Neuronal stem cell (in vitro differentiated cells): ENCODE measurements at regions not wholly inside any gene's neighbourhood (a gene's known extent, or its start where the extent isn't known, plus 50 kb on each side); places are given as distances from the start of the nearest gene placed in this dataset.
"Not testable (repeated sequence)": the region's sequence is repeated elsewhere in the genome, so short reads cannot be mapped to it uniquely, and the experiment has no call there.

Experiments used
- DNase-seq: peaks from one replicate; pipeline ENCODE4 v3.0.0-alpha.2; 2013; ENCODE audit warnings: low spot score
- H2AFZ ChIP-seq: one replicate; pipeline ENCODE4 v1.6.1; 2013; ENCODE audit warnings: mild to moderate bottlenecking, low read length, inconsistent platforms
- H2AK5ac ChIP-seq: 2 replicates; pipeline ENCODE4 v1.6.1; 2013; ENCODE audit warnings: low read depth, mild to moderate bottlenecking, inconsistent platforms, low read length, moderate library complexity, mixed read lengths
- H2BK120ac ChIP-seq: 2 replicates; pipeline ENCODE4 v1.6.1; 2013; ENCODE audit warnings: low read depth, mild to moderate bottlenecking, inconsistent platforms, low read length, moderate library complexity, mixed read lengths
- H2BK12ac ChIP-seq: one replicate; pipeline ENCODE4 v1.6.1; 2013; ENCODE audit warnings: low read length, inconsistent platforms
- H2BK15ac ChIP-seq: 2 replicates; pipeline ENCODE4 v1.6.1; 2013; ENCODE audit warnings: mild to moderate bottlenecking, low read length, inconsistent platforms, mixed read lengths
- H2BK5ac ChIP-seq: one replicate; pipeline ENCODE4 v1.6.1; 2013; ENCODE audit warnings: inconsistent platforms, mild to moderate bottlenecking, low read length, moderate library complexity
- H3K14ac ChIP-seq: one replicate; pipeline ENCODE4 v1.6.1; 2013; ENCODE audit warnings: low read length, inconsistent platforms
- H3K18ac ChIP-seq: 2 replicates; pipeline ENCODE4 v1.6.1; 2013; ENCODE audit warnings: low read length, inconsistent platforms
- H3K23ac ChIP-seq: 2 replicates; pipeline ENCODE4 v1.6.1; 2013; ENCODE audit warnings: low read depth, mild to moderate bottlenecking, mixed read lengths, low read length, inconsistent platforms; ENCODE audit not compliant: poor library complexity
- H3K27ac ChIP-seq: replicated peaks from 3 replicates; pipeline ENCODE4 v1.5.1; 2013; ENCODE audit warnings: low read length, inconsistent platforms
- H3K27me3 ChIP-seq, 3 experiments: 2 replicates each; pipeline ENCODE4 v1.6.1; 2013; ENCODE audit warnings: low read length in 3 of 3, mild to moderate bottlenecking in 2 of 3, inconsistent platforms in 1 of 3, low read depth in 1 of 3, mixed read lengths in 1 of 3, moderate library complexity in 1 of 3; ENCODE audit not compliant: control insufficient read depth in 3 of 3, insufficient read depth in 3 of 3
- H3K36me3 ChIP-seq, 2 donors: replicated peaks in 1 of 2; 2 replicates each; pipeline ENCODE4 v1.6.1; 2013; ENCODE audit warnings: low read length in 2 of 2; ENCODE audit not compliant: control insufficient read depth in 2 of 2, insufficient read depth in 2 of 2
- H3K4ac ChIP-seq: 2 replicates; pipeline ENCODE4 v1.6.1; 2013; ENCODE audit warnings: inconsistent platforms, mild to moderate bottlenecking, low read length, moderate library complexity
- H3K4me1 ChIP-seq, 2 donors: 1 replicate in 1 of 2; 2 replicates in 1 of 2; pipeline ENCODE4 v1.6.1; 2013; ENCODE audit warnings: low read length in 2 of 2, low read depth in 1 of 2; ENCODE audit not compliant: control insufficient read depth in 2 of 2, insufficient read depth in 1 of 2
- H3K4me2 ChIP-seq: one replicate; pipeline ENCODE4 v1.6.1; 2013; ENCODE audit warnings: mild to moderate bottlenecking, low read length, inconsistent platforms; ENCODE audit not compliant: insufficient read depth, poor library complexity, severe bottlenecking
- H3K4me3 ChIP-seq, 2 donors: 2 replicates each; pipeline ENCODE4 v1.5.1; 2013; ENCODE audit warnings: low read length in 2 of 2, mild to moderate bottlenecking in 2 of 2, inconsistent platforms in 1 of 2, moderate library complexity in 1 of 2
- H3K79me1 ChIP-seq: one replicate; pipeline ENCODE4 v1.6.1; 2013; ENCODE audit warnings: low read depth, mild to moderate bottlenecking, inconsistent platforms, low read length, moderate library complexity
- H3K9ac ChIP-seq: one replicate; pipeline ENCODE4 v1.6.1; 2013; ENCODE audit warnings: mild to moderate bottlenecking, low read depth, low read length, inconsistent platforms; ENCODE audit not compliant: poor library complexity
- H3K9me3 ChIP-seq, 2 donors: replicated peaks in 1 of 2; 2 replicates each; pipeline versions ENCODE3 to v1.6.1; 2013; ENCODE audit warnings: low read length in 2 of 2, mild to moderate bottlenecking in 2 of 2, inconsistent platforms in 1 of 2, low read depth in 1 of 2, mixed read lengths in 1 of 2, moderate library complexity in 1 of 2; ENCODE audit not compliant: control insufficient read depth in 2 of 2, insufficient read depth in 1 of 2
- H4K8ac ChIP-seq: one replicate; pipeline ENCODE4 v1.6.1; 2013; ENCODE audit warnings: low read depth, mild to moderate bottlenecking, inconsistent platforms, low read length, moderate library complexity
- H4K91ac ChIP-seq: one replicate; pipeline ENCODE4 v1.6.1; 2013; ENCODE audit warnings: low read length, low read depth, mild to moderate bottlenecking, inconsistent platforms; ENCODE audit not compliant: poor library complexity
- WGBS, 2 donors: extraction: QIAGEN DNeasy Blood & Tissue Kit; methylation state at CpG; one replicate each; pipeline ENCODE4 v1.1.7; 2013; ENCODE audit warnings: missing lambda C conversion rate in 2 of 2, mixed read lengths in 1 of 2; ENCODE audit not compliant: insufficient read length in 2 of 2, insufficient replicate concordance in 1 of 2; ENCODE audit errors: extremely low coverage in 2 of 2; 5-methylcytosine and 5-hydroxymethylcytosine counted together

- H2BK12ac ChIP-seq, H3K27me3 ChIP-seq, H3K18ac ChIP-seq, H3K4me1 ChIP-seq, H3K27ac ChIP-seq, H3K14ac ChIP-seq, H4K8ac ChIP-seq, H3K36me3 ChIP-seq, H3K4me3 ChIP-seq, H3K23ac ChIP-seq, H3K4ac ChIP-seq, H3K79me1 ChIP-seq, DNase-seq, H4K91ac ChIP-seq, H2BK15ac ChIP-seq, H2BK120ac ChIP-seq, H2AK5ac ChIP-seq, H2AFZ ChIP-seq, H3K4me2 ChIP-seq, H3K9ac ChIP-seq, H3K9me3 ChIP-seq, H2BK5ac ChIP-seq: not testable (repeated sequence)
- WGBS, 2 donors: no CpG with 5 or more reads among the region's 5 CpGs
Observed at GRCh38 chr7:6989968-6990367, 163.9 kb upstream of the CCZ1B start.

- H3K27ac ChIP-seq, H4K8ac ChIP-seq, H2AK5ac ChIP-seq, H3K36me3 ChIP-seq, H3K27me3 ChIP-seq, H2BK12ac ChIP-seq, DNase-seq, H3K4me3 ChIP-seq, H4K91ac ChIP-seq, H3K9ac ChIP-seq, H2BK120ac ChIP-seq, H3K4me1 ChIP-seq, H3K79me1 ChIP-seq, H3K9me3 ChIP-seq, H3K4ac ChIP-seq, H3K14ac ChIP-seq, H3K18ac ChIP-seq, H3K4me2 ChIP-seq, H2AFZ ChIP-seq, H3K23ac ChIP-seq, H2BK15ac ChIP-seq, H2BK5ac ChIP-seq: not testable (repeated sequence)
- no CpG with 5 or more reads among the region's 7 CpGs for WGBS, 2 donors
Observed at GRCh38 chr7:6990426-6991152, 164.5 kb upstream of the CCZ1B start.

DNA sequence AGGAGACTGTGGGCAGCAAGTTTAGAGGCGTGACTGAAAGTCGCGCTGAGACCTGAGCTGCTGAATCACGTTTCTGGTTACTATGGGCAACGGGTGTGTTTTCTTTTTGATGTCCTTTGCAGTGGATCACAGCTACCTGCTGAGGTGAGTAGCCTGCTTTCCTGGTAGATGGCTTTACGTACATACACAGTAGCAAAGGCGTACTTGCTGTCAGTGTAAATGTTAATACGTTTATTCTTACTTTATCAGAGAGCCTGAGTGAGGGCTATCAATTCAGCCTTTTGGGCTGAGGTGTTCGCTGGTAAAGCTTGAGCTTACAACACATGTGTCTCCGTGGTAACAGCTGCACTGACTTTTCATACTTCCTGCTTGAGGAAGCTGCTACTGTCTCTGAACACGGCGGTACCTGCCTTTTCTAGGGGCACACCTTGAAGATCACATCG, 165.1 kb upstream of the CCZ1B start:
- H4K91ac ChIP-seq, H3K4me1 ChIP-seq, H3K14ac ChIP-seq, DNase-seq, H4K8ac ChIP-seq, H3K4ac ChIP-seq, H2AK5ac ChIP-seq, H3K4me3 ChIP-seq, H2BK12ac ChIP-seq, H3K4me2 ChIP-seq, H3K18ac ChIP-seq, H3K27ac ChIP-seq, H2AFZ ChIP-seq, H3K36me3 ChIP-seq, H3K79me1 ChIP-seq, H2BK120ac ChIP-seq, H2BK15ac ChIP-seq, H3K23ac ChIP-seq, H2BK5ac ChIP-seq, H3K27me3 ChIP-seq, H3K9ac ChIP-seq, H3K9me3 ChIP-seq: not testable (repeated sequence)
- no CpG with 5 or more reads among the region's 13 CpGs for WGBS, 2 donors

- H3K23ac ChIP-seq, H2BK12ac ChIP-seq, H2BK5ac ChIP-seq, H3K14ac ChIP-seq, H2AK5ac ChIP-seq, H3K18ac ChIP-seq, H3K4ac ChIP-seq, H3K9me3 ChIP-seq, H3K79me1 ChIP-seq, H3K9ac ChIP-seq, H3K4me2 ChIP-seq, H3K4me3 ChIP-seq, H3K27ac ChIP-seq, H4K8ac ChIP-seq, H3K4me1 ChIP-seq, H3K36me3 ChIP-seq, H2BK120ac ChIP-seq, H2AFZ ChIP-seq, H3K27me3 ChIP-seq, H2BK15ac ChIP-seq, H4K91ac ChIP-seq, DNase-seq: not testable (repeated sequence)
- no CpG with 5 or more reads among the region's 12 CpGs for WGBS, 2 donors
Observed at GRCh38 chr7:6991686-6992085, 165.6 kb upstream of the CCZ1B start.
